IPS-18a (cell line): ENCODE measurements at regions not wholly inside any gene's neighbourhood (a gene's known extent, or its start where the extent isn't known, plus 50 kb on each side); places are given as distances from the start of the nearest gene placed in this dataset.
A peak's percentile ranks its signal among the peaks of the same experiment; 100 is the strongest.

ENCODE experiments used
- H3K27ac ChIP-seq: one replicate; pipeline ENCODE4 v1.5.1; 2013; ENCODE audit warnings: low read length
- H3K27me3 ChIP-seq: one replicate; pipeline ENCODE4 v1.6.1; 2013; ENCODE audit warnings: mild to moderate bottlenecking, low read length; ENCODE audit not compliant: control insufficient read depth, insufficient read depth
- H3K36me3 ChIP-seq: one replicate; pipeline ENCODE4 v1.6.1; 2013; ENCODE audit warnings: low read depth, low read length; ENCODE audit not compliant: control insufficient read depth
- H3K4me1 ChIP-seq: one replicate; pipeline ENCODE4 v1.6.1; 2013; ENCODE audit warnings: low read depth, low read length; ENCODE audit not compliant: control insufficient read depth
- H3K4me3 ChIP-seq: one replicate; pipeline ENCODE4 v1.5.1; 2013; ENCODE audit warnings: low read length
- H3K9ac ChIP-seq: one replicate; pipeline ENCODE4 v1.6.1; 2013; ENCODE audit warnings: mild to moderate bottlenecking, low read length, moderate library complexity
- H3K9me3 ChIP-seq: one replicate; pipeline ENCODE4 v1.6.1; 2013; ENCODE audit warnings: low read depth, low read length; ENCODE audit not compliant: control insufficient read depth

GRCh38 chr18:70973626-70974025 is 684.8 kb downstream of the SOCS6 start:
- Histone ChIP-seq H3K4me1 (no peaks in the 10 kb centered on the region), H3K27ac (no peak overlapping the region), H3K9me3 (peaks cover 10% of the 10 kb centered on the region), H3K4me3 (no peak overlapping the region), H3K36me3 (no peaks in the 10 kb centered on the region), H3K9ac (no peak overlapping the region), H3K27me3 (no peaks in the 10 kb centered on the region)

- Histone ChIP-seq H3K9ac (no peak overlapping the region), H3K27me3 (no peaks in the 10 kb centered on the region), H3K27ac (no peak overlapping the region), H3K36me3 (no peaks in the 10 kb centered on the region), H3K4me3 (no peak overlapping the region), H3K4me1 (no peaks in the 10 kb centered on the region), H3K9me3 (peaks cover 16% of the 10 kb centered on the region)
Observed at GRCh38 chr18:70966419-70966818, 677.6 kb downstream of the SOCS6 start.

DNA sequence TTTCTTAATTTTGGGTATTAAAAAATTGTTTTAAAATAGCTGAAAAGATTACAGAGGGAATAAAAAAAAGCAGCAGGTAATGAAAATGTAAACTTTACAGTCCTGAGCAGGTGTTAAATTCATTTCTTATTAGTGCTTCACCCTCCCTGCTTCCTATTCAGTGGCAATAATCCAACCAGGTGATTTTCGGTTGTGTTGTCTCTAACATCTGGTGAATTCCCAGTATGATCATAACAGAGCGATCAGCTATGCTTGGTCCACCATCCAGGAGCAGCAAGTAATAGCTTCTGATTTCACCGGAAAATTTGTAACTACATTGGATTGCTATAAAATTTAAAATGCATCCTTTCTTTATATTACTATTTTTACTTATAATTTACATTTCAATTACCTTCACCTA is 673.1 kb downstream of the SOCS6 start:
- H3K9ac ChIP-seq = no peak overlapping the region
- no peaks in the 10 kb centered on the region for H3K4me1 ChIP-seq
- H3K27ac ChIP-seq = no peak overlapping the region
- H3K4me3 ChIP-seq = no peak overlapping the region
- H3K36me3 ChIP-seq = no peaks in the 10 kb centered on the region
- peaks cover 20% of the 10 kb centered on the region for H3K9me3 ChIP-seq
- no peaks in the 10 kb centered on the region for H3K27me3 ChIP-seq

GRCh38 chr18:70956554-70956953 is 667.7 kb downstream of the SOCS6 start:
- H3K27ac ChIP-seq = no peak overlapping the region
- no peaks in the 10 kb centered on the region for H3K4me1 ChIP-seq
- no peak overlapping the region for H3K4me3 ChIP-seq
- no peaks in the 10 kb centered on the region for H3K36me3 ChIP-seq
- peaks cover 15% of the 10 kb centered on the region for H3K9me3 ChIP-seq
- no peak overlapping the region for H3K9ac ChIP-seq
- no peaks in the 10 kb centered on the region for H3K27me3 ChIP-seq

DNA sequence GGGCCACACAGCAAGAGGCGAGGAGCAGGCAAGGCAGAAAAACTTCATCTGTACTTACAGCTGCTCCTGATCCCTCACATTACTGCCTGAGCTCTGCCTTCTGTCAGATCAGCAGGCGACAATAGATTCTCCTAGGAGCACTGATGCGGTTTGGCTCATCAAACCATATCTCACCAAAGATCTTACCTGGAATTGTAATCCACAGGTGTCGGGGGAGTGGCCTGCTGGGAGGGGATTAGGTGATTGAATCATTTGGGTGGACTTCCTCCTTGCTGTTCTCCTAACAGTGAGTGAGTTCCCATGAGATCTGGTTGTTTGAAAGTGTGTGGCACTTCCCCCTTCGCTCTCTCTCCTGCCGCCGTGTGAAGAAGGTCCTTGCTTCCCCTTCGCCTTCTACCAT is 647.3 kb downstream of the SOCS6 start:
- Histone ChIP-seq H3K27me3 (no peaks in the 10 kb centered on the region), H3K9ac (no peak overlapping the region), H3K4me3 (no peak overlapping the region)

GRCh38 chr18:70931942-70932814 is 643.3 kb downstream of the SOCS6 start:
- Histone ChIP-seq H3K36me3 (no peaks in the 10 kb centered on the region), H3K27me3 (no peaks in the 10 kb centered on the region), H3K4me1 (no peaks in the 10 kb centered on the region), H3K4me3 (no peak overlapping the region), H3K27ac (no peak overlapping the region), H3K9me3 (peaks cover 13% of the 10 kb centered on the region), H3K9ac (no peak overlapping the region)

More for the DNA sequence above, 647.3 kb downstream of the SOCS6 start:
- no peak overlapping the region for H3K27ac ChIP-seq
- no peaks in the 10 kb centered on the region for H3K4me1 ChIP-seq
- H3K9me3 ChIP-seq = peaks cover 12% of the 10 kb centered on the region
- H3K36me3 ChIP-seq = no peaks in the 10 kb centered on the region

DNA sequence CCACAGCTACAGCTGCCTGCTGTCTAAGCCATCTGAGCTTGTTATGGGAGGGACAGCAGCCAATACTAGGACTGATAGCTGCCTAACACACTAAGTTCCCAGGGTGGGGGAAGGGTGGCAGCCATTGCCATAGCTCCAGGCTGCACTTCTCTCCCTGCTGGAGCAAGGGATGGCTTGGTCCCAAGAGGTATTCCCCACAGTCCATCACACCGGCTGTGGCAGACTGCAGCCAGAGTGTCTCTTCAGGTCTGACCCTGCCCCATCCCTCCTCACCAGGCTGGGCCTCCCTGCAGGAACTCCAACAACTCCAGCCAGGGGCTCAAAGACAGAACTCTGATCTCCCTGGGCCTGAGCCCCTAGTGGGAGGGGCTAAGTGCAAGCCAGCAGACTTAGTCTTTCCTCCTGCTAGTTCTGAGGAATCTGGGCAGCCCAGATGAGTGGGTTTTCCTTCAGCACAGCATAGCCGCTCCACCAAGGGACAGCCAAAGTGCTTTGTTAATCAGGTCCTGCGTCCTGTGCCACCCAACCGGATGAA is 632.1 kb downstream of the SOCS6 start:
- Histone ChIP-seq H3K27ac (no peak overlapping the region), H3K4me3 (no peak overlapping the region), H3K36me3 (no peaks in the 10 kb centered on the region), H3K9ac (no peak overlapping the region), H3K9me3 (peaks cover 11% of the 10 kb centered on the region), H3K4me1 (no peaks in the 10 kb centered on the region), H3K27me3 (no peaks in the 10 kb centered on the region)

DNA sequence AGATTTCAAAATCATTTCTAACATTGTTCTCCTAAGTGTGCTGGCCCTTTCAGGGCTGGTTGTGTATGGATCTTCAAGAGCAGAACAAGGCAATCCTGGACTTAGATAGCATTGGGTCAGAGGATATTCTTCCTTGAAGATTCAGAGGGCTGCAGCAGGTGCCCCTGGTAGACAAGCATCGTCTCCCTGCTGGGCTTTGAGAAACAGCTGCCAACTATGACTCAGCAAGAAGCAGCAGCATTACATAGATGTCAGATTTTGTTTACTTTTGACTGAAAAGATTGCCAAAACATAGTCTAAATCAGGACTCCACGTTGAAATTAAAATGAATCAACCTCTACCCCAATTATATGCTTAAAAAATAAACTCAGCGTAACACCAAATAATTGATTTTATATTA is 618.8 kb downstream of the SOCS6 start:
- peaks cover 15% of the 10 kb centered on the region for H3K9me3 ChIP-seq
- no peak overlapping the region for H3K4me3 ChIP-seq
- H3K27ac ChIP-seq = no peak overlapping the region
- peak overlapping the region; percentile 28 for H3K9ac ChIP-seq
- no peaks in the 10 kb centered on the region for H3K36me3 ChIP-seq
- peaks cover 8% of the 10 kb centered on the region for H3K4me1 ChIP-seq
- no peaks in the 10 kb centered on the region for H3K27me3 ChIP-seq

DNA sequence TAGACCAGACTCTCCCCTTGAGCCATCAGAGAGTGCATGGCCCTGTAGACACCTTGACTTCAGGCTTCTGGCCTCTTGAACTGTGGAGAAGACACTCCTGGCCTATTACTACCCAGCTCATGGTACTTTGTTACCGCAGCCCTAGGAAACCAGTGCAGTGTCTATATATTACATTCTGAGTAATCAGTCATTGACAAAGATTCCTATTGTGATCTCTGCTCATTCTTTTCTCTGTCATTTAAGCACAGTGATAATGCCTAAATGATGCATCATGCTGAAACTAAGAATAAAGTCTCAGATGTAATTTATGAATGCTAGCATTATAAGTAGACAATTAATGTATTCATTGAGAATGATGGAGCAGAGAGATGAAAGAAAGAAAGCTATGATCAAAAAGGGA is 603.5 kb downstream of the SOCS6 start:
- no peaks in the 10 kb centered on the region for H3K36me3 ChIP-seq
- no peaks in the 10 kb centered on the region for H3K4me1 ChIP-seq
- H3K27ac ChIP-seq = no peak overlapping the region
- peaks cover 21% of the 10 kb centered on the region for H3K9me3 ChIP-seq
- H3K9ac ChIP-seq = no peak overlapping the region
- H3K4me3 ChIP-seq = no peak overlapping the region
- no peaks in the 10 kb centered on the region for H3K27me3 ChIP-seq

DNA sequence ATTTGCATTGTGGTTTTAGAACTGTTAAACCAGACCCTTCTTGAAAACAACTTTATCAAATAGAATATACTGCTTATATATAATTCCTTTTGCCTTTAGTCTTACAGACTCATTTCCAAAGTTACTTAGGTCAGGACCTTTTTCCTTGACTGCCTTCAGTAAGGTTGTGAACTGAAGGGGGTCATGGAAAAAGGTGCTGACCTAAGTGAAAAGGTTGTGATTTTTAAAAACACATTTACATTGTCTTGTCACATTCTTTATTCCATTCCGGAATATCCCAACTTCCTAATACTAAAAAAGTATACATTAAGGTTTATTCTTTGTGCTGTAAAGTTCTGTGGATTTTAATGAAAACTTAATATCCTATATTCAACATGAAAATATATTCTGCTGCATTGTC is 581.4 kb downstream of the SOCS6 start:
- H3K27ac ChIP-seq = no peak overlapping the region
- peaks cover 24% of the 10 kb centered on the region for H3K9me3 ChIP-seq
- no peak overlapping the region for H3K4me3 ChIP-seq
- H3K4me1 ChIP-seq = no peaks in the 10 kb centered on the region
- no peaks in the 10 kb centered on the region for H3K36me3 ChIP-seq
- no peak overlapping the region for H3K9ac ChIP-seq
- H3K27me3 ChIP-seq = no peaks in the 10 kb centered on the region

- Histone ChIP-seq H3K27ac (no peak overlapping the region), H3K9ac (no peak overlapping the region), H3K4me1 (no peaks in the 10 kb centered on the region), H3K27me3 (no peaks in the 10 kb centered on the region), H3K9me3 (peaks cover 24% of the 10 kb centered on the region), H3K4me3 (no peak overlapping the region), H3K36me3 (no peaks in the 10 kb centered on the region)
Observed at GRCh38 chr18:70848329-70848728, 559.5 kb downstream of the SOCS6 start.

- peaks cover 19% of the 10 kb centered on the region for H3K9me3 ChIP-seq
- no peak overlapping the region for H3K9ac ChIP-seq
- H3K4me1 ChIP-seq = no peaks in the 10 kb centered on the region
- H3K4me3 ChIP-seq = no peak overlapping the region
- no peaks in the 10 kb centered on the region for H3K36me3 ChIP-seq
- H3K27ac ChIP-seq = no peak overlapping the region
- H3K27me3 ChIP-seq = no peaks in the 10 kb centered on the region
Observed at GRCh38 chr18:70840649-70841048, 551.8 kb downstream of the SOCS6 start.
